H4 (cell line): ENCODE measurements at regions not wholly inside any gene's neighbourhood (a gene's known extent, or its start where the extent isn't known, plus 50 kb on each side); places are given as distances from the start of the nearest gene placed in this dataset.
"Not testable (repeated sequence)": the region's sequence is repeated elsewhere in the genome, so short reads cannot be mapped to it uniquely, and the experiment has no call there.

Experiments
- DNase-seq: peaks from one replicate; pipeline ENCODE4 v3.0.0-alpha.2; 2015; ENCODE audit warnings: low spot score

DNA sequence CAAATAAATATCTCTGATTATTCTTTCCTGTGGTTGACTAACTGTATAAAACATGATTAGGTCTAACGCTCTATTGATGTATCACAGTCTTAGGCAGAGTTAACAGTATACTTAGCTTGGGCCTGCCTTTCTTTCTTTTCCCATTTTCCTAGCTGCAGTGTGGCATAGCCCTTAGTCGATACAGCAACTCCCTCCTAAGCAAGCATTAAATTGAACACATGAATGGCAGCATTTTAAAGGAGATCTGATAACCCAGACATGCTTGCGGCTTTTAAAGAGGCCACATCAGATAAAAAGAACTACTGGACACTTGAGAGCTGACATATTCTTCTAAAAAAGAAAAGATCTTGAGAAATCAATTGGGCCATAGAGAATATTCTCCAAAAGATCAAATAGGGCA is 312.0 kb upstream of the TMPRSS15 start:
- DNase-seq: no peak

GRCh38 chr21:18716578-18717138 is 313.1 kb upstream of the TMPRSS15 start:
- DNase-seq: no peak

DNA sequence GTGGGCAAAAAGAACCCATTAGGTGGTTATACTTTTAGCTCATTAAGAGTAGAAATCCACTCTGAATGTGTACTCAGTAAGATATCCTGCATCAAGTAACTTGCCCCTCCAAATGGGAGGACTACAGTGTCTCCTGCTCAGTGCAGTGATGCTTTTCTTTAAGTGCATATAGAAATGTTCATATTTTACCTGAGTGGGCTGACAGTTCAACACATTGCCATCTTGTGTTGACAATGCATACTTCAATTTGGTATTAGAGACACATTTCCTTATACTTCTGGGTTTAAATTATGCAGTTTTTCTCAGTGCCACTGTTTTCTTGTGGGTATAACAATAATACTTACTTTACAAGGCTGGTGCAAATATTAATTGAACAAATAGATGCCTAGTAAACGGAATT is 318.6 kb upstream of the TMPRSS15 start:
- DNase-seq: no peak

DNA sequence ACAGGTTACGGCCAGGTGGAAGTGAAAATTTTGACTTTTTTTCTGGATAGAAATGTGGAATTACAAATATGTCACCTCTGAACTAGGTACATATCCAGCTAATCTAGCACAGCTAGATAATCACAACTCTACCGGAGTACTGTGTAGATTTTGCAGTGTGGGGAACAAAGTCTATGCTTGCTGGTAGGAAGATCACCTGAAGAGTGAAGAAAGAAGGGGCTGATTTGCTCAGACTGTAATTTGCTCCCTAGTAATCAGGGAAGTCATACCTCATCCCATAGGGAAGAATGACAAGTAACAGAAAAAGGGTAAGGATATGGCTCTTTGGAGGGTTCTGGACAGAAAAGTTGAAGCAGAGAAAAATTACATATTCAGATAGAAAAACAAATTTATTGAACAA is 319.6 kb upstream of the TMPRSS15 start:
- DNase-seq: no peak

DNA sequence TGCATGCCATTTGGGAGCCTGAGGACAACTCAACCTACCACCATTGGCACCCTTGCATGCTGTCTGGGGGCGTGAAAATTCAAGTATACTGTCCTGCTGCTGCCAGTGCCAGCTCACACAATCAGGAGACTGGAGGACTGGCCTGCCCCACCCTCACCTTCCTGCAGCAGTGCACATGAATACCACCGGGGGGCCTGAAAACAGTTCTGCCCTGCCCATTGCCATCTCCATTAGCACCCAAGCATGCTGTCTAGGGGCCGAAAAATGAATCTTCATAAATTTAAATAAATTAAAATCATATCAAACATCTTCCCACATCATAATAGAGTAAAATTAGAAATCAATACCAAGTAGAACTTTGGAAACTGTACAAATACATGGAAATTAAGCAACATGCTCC is 322.1 kb upstream of the TMPRSS15 start:
- peak; percentile 30 for DNase-seq

DNA sequence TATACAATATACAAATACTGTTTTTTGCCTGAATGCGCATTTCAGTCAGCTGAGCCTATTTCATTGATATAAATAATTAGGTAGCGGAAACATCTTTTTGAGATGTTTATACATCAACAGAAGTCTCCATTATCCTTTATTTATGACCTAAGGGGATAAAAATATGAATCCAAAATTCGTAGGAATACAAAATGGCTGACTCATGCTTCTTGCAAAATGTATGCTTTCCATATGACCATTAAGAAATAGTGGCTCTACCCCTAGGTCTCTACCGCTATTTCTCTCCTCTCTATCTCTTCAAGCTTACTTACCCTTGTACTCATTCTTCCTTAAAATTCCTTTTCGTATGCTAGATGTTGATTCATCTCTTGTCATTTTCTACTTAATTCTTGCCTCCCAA is 338.4 kb upstream of the TMPRSS15 start:
- DNase-seq: no peak

GRCh38 chr21:18743531-18743930 is 339.9 kb upstream of the TMPRSS15 start:
- DNase-seq: no peak

DNA sequence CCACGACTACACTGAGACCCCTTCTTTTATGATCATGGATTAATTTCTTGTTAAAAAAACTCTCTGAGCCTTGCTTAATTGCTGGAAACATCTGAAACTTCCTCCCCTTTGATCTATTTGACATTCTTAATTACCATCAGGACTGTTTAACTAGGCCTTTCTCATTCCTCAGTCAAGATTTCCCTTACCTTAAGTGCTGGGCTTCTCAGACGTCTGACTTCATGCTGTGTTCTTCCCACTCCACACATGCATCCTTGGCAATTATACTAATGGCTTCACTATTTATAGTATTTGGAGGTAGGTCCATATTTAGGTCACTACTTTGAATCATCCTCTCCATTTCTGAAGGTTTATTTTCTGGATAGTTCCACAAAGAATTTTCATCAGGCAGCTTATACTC is 341.3 kb upstream of the TMPRSS15 start:
- DNase-seq: no peak

GRCh38 chr21:18752894-18753293 is 349.3 kb upstream of the TMPRSS15 start:
- not testable (repeated sequence) for DNase-seq

GRCh38 chr21:18756272-18756671 is 352.7 kb upstream of the TMPRSS15 start:
- DNase-seq: peak; percentile 27

DNA sequence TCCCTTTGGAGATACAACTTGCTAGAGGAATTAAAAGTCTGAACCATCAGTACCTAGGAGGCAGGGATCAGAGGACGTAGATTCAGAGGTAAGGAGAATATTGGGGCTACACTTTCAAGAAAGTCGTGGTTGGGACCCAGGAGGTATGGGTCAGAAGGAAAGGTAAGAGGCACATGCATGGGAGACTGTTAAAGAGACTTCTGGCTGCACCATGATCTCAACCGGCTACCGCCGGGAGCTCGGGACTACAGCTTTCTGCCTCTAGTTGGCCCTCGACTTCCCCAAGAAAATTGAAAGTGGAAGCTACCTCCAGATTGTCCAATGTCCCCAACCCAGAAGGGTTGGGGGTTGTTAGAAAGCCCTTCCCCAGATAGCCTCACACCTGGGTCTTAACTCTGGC is 355.7 kb upstream of the TMPRSS15 start:
- DNase-seq: no peak

DNA sequence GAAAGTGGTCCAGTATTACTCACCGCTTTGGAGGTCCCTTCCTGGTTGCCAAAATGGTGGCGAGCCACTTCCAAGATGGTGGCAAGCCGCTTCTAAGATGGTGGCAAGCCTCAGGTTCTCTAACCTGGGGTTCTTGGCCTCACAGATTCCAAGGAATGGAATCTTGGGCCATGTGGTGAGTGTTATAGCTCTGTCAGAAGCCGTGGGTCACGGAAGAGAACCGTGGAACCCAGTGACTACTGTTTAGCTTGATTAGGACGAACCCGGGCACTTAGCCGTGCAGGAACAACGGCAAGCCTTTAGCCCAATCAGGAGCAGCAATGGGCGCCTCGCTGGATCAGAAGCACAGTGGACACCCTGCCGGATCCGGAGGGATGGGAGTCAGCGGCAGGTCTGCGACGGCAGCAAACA is 356.2 kb upstream of the TMPRSS15 start:
- no peak for DNase-seq

DNA sequence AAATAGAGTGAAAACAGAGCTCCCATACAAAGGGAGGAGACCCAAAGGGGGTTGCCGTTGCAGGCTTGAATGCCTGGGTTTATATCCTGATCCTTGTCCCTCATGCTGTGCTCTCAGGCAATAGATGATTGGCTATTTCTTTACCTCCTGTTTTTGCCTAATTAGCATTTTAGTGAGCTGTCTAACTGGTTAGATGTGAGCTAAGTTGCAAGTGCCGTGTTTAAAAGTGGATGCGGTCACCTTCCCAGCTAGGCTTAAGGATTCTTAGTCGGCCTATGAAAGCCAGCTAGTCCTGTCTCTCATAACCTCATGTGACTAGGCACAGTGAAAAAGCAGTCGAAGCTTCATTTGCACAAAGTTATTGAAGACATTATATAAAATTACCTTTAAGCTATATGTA is 356.7 kb upstream of the TMPRSS15 start:
- no peak for DNase-seq

DNA sequence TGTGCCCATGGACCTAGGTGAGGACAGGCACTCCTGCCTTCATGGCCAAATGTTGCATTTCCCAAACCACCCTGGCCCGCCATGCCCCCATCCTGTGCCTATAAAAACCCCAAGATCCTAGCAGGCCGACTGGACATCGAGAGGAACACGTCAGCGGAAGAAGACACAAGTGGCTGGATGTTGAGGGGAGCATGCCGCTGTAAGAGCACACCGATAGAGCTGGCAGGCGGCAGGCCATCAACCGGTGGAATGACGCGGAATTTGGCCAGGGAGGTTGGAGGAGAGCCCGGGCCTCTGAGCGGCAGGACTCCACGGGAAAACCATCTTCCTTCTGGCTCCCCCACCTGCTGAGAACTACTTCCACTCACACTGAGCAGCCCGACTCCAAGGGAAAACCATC is 361.1 kb upstream of the TMPRSS15 start:
- no peak for DNase-seq

DNA sequence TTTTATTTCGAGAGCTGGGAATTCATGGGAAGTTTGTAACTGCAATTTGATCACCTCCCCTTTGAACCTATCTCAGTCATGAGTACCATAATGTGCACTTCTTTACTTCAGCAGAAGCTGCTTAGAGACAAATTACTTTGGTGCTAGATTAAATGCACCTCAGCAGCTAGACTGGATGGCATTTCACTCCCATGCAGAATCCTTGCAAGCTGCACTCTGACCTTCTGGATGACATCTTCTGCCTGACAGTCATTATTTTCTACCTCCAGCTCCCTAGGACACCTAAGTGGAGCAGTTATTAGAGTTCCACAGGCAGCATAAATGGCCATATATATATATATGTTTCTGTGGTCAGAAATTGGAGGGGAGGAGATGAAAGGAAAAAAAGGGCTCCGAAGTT is 366.0 kb upstream of the TMPRSS15 start:
- DNase-seq: no peak

- no peak for DNase-seq
These were observed 368.3 kb upstream of the TMPRSS15 start for GRCh38 chr21:18771845-18772380.

- no peak for DNase-seq
These were observed 368.8 kb upstream of the TMPRSS15 start for GRCh38 chr21:18772404-18772803.

DNA sequence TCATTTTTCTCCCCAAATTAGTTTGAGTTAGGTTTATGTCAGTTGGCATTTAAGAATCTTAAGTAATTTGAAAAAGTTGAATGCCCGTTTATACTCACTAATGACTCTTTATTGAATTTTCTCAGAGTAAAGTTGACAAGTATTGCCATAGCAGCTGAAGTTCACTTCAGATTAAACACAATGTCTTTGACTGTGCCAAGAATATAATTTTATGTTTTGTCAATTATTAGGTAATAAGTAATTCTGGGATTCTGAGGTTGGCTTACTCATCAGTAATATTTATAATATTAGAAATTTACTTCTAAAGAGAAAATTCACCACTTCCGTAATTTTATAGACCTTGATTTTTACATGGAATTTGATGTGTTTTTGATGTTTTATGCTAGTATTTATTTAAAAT is 369.3 kb upstream of the TMPRSS15 start:
- no peak for DNase-seq

GRCh38 chr21:18776936-18777335 is 373.4 kb upstream of the TMPRSS15 start:
- DNase-seq: no peak

DNA sequence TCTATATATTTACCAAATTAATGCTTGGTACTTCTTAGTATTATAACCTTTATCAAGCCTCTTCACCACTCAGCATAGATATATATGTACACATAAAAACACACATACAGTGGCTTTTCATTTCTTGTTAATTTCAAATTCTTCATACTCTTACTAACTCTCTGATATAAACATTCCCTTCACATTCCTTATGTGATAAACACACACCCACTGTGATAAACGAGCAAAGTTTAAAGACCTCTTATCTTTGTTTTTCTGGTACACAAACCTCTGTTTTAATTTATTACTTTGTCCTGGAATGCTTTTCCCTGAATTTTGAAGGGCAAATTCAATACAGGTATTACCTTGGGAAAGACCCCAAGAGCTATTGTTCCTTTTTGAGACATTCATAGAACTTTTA is 379.1 kb upstream of the TMPRSS15 start:
- no peak for DNase-seq

DNA sequence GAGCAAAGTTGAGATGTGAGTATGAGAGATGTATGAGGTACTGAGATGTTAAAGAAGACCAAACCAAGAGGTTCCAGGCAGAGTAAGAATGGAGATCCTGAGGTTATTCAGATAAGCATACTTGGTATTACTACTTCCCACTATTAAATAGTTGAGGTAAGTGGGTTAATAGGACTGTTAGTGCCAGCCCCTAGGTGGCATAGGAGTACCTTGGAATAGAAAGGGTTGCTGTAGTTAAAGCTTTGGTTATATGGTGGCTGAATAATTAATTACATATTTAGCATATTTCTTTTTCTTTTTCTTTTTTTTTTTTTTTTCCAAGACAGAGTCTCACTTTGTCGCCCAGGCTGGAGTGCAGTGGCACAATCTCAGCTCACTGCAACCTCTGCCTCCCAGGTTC is 397.9 kb upstream of the TMPRSS15 start:
- DNase-seq: peak; percentile 17

DNA sequence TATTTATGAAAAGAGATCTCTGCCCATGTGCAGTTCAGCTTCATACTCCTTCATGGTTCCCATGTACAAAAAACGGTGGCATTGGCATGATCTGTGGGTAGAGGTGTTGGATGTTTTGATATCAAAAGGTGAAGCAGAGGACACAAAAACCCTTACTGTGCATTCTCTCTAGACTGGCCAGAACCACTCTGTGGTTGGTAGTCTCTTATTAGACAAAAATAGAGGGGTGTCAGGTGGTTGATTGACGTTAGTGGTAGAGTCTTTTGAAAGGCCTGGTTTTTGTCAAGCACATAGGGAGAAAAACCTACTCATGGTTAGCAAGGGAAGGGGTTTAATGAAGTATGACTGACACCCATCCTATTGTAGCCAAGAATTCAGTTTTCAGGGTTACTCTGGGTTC is 400.0 kb upstream of the TMPRSS15 start:
- no peak for DNase-seq

- no peak for DNase-seq
These were observed 406.6 kb upstream of the TMPRSS15 start for GRCh38 chr21:18810136-18810535.

DNA sequence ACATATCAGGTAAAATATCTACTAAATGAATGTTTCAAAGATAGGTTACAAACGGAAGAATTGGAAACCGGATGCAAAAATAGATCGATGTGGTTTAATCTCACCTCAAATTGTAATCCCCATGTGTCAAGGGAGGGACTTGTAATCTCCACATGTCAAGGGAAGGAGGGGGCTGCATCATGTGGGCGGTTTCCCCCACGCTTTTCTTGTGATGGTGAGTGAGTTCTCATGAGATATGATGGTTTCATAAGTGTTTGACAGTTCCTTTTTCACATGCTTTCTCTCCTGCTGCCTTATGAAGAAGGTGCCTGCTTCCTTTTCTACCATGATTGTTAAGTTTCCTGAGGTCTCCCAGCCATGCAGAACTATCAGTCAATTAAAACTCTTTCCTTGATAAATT is 408.7 kb upstream of the TMPRSS15 start:
- no peak for DNase-seq
